Keratinocyte (primary cell): ENCODE measurements at regions not wholly inside any gene's neighbourhood (a gene's known extent, or its start where the extent isn't known, plus 50 kb on each side); places are given as distances from the start of the nearest gene placed in this dataset.

ENCODE experiments used
- DNase-seq: peaks from one replicate; pipeline ENCODE4 v3.0.0-alpha.2; 2011; ENCODE audit warnings: low read depth, missing footprints, low spot score
- FAIRE-seq: peaks from 2 replicates; lab custom pipeline; 2011; peaks lifted over from hg19 to GRCh38; lab: Jason Lieb, UNC
- H2AFZ ChIP-seq: 2 replicates; pipeline ENCODE4 v1.6.0; 2012; ENCODE audit warnings: low read length, control low read depth, inconsistent platforms; ENCODE audit not compliant: control insufficient read depth
- H3K27ac ChIP-seq: 2 replicates; pipeline ENCODE4 v1.5.1; 2011; ENCODE audit warnings: low read length; ENCODE audit not compliant: control insufficient read depth, insufficient read depth
- H3K27me3 ChIP-seq: 3 replicates; pipeline ENCODE4 v1.6.0; 2011; ENCODE audit warnings: low read length; ENCODE audit not compliant: control insufficient read depth, insufficient read depth; ENCODE audit errors: extremely low read depth
- H3K36me3 ChIP-seq, 2 experiments: 2 replicates in 1 of 2; 3 replicates in 1 of 2; pipeline ENCODE4 v1.5.1; 2011; ENCODE audit warnings: low read length in 2 of 2, mild to moderate bottlenecking in 1 of 2; ENCODE audit not compliant: control insufficient read depth in 2 of 2, insufficient read depth in 2 of 2; ENCODE audit errors: extremely low read depth in 1 of 2
- H3K4me1 ChIP-seq: 3 replicates; pipeline ENCODE4 v1.5.1; 2011; ENCODE audit warnings: low read length; ENCODE audit not compliant: control insufficient read depth, insufficient read depth; ENCODE audit errors: extremely low read depth
- H3K4me2 ChIP-seq: 3 replicates; pipeline ENCODE4 v1.6.0; 2011; ENCODE audit warnings: low read depth, low read length; ENCODE audit not compliant: control insufficient read depth, insufficient read depth; ENCODE audit errors: extremely low read depth
- H3K4me3 ChIP-seq, 3 experiments: fragments of 200-600 bp in 1 of 3; sonication (generic) in 1 of 3; 2 replicates in 2 of 3; 3 replicates in 1 of 3; pipeline ENCODE4 v1.5.1; 2011 to 2016; ENCODE audit warnings: low read length in 3 of 3, mild to moderate bottlenecking in 3 of 3, control low read depth in 2 of 3, inconsistent platforms in 1 of 3, low read depth in 1 of 3, mixed read lengths in 1 of 3, mixed run types in 1 of 3, moderate library complexity in 1 of 3; ENCODE audit not compliant: control insufficient read depth in 2 of 3, insufficient read depth in 2 of 3; ENCODE audit errors: extremely low read depth in 1 of 3
- H3K79me2 ChIP-seq: 2 replicates; pipeline ENCODE4 v1.6.0; 2012; ENCODE audit warnings: low read length; ENCODE audit not compliant: control insufficient read depth, insufficient read depth
- H3K9ac ChIP-seq: 3 replicates; pipeline ENCODE4 v1.6.0; 2011; ENCODE audit warnings: low read length; ENCODE audit not compliant: control insufficient read depth, insufficient read depth; ENCODE audit errors: extremely low read depth
- H3K9me1 ChIP-seq: 3 replicates; pipeline ENCODE4 v1.6.0; 2011; ENCODE audit warnings: low read length; ENCODE audit not compliant: control insufficient read depth, insufficient read depth; ENCODE audit errors: extremely low read depth
- H3K9me3 ChIP-seq: 2 replicates; pipeline ENCODE4 v1.5.1; 2012; ENCODE audit warnings: low read depth, low read length; ENCODE audit not compliant: control insufficient read depth
- H4K20me1 ChIP-seq: 3 replicates; pipeline ENCODE4 v1.6.0; 2011; ENCODE audit warnings: low read length; ENCODE audit not compliant: control insufficient read depth, insufficient read depth; ENCODE audit errors: extremely low read depth
- EZH2 ChIP-seq: IDR thresholded peaks from one replicate; pipeline ENCODE4 v1.6.1; 2012; ENCODE audit warnings: inconsistent platforms, mild to moderate bottlenecking, low read length, moderate library complexity
- dilution Hi-C: fragments of 300-500 bp; cut with MboI; formaldehyde crosslinking; loops from one replicate; pipeline ENCODE4 v1.7.0; 2020; ENCODE audit warnings: low sequenced_read_pairs; ENCODE audit not compliant: extremely low pct_ligation_motif_present
- TF ChIP-seq, protein P1 (sequence below), 3 experiments: IDR thresholded peaks in 1 of 3; conservative IDR thresholded peaks in 1 of 3; optimal IDR thresholded peaks in 1 of 3; 2 replicates in 2 of 3; 3 replicates in 1 of 3; pipeline versions ENCODE3 to v1.5.1; 2011; ENCODE audit warnings: low read length in 3 of 3, mild to moderate bottlenecking in 3 of 3, moderate library complexity in 2 of 3, control low read depth in 1 of 3, inconsistent platforms in 1 of 3; ENCODE audit not compliant: insufficient read depth in 2 of 3; ENCODE audit errors: extremely low read depth in 1 of 3

DNA sequence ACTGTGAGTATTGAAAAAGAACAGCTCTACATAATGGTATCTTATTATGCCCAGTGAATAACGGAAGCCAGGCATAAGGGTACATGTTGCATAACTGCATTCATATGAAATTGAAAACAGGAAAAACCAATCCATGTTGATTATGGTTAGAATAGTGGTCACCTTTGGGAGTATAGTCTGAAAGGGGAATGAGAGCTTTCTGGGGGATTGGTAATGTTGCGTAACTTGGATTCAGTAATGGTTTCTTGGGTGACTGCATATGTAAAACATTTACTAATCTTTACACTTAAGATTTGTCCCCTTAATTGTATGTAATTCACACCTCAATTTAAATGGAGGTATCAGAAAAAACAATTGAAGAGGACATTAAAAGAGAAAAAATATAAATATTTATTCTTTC lies 292.1 kb downstream of the LMO4 start:
- Histone ChIP-seq H3K9ac (no peak overlapping the region), H2AFZ (no peak overlapping the region), H3K4me2 (no peak overlapping the region), H3K4me1 (no peaks in the 10 kb centered on the region), H3K79me2 (no peaks in the 10 kb centered on the region), H4K20me1 (no peaks in the 10 kb centered on the region), H3K9me3 (no peaks in the 10 kb centered on the region), H3K27me3 (no peaks in the 10 kb centered on the region), H3K36me3 (no peaks in the 10 kb centered on the region), H3K9me1 (no peaks in the 10 kb centered on the region), H3K4me3 (no peak overlapping the region), H3K27ac (no peak overlapping the region)
- FAIRE-seq: no peak
- dilution Hi-C loops: no loop called here
- no peak for DNase-seq
- no peak for TF ChIP-seq EZH2
- TF ChIP-seq, protein P1, sequence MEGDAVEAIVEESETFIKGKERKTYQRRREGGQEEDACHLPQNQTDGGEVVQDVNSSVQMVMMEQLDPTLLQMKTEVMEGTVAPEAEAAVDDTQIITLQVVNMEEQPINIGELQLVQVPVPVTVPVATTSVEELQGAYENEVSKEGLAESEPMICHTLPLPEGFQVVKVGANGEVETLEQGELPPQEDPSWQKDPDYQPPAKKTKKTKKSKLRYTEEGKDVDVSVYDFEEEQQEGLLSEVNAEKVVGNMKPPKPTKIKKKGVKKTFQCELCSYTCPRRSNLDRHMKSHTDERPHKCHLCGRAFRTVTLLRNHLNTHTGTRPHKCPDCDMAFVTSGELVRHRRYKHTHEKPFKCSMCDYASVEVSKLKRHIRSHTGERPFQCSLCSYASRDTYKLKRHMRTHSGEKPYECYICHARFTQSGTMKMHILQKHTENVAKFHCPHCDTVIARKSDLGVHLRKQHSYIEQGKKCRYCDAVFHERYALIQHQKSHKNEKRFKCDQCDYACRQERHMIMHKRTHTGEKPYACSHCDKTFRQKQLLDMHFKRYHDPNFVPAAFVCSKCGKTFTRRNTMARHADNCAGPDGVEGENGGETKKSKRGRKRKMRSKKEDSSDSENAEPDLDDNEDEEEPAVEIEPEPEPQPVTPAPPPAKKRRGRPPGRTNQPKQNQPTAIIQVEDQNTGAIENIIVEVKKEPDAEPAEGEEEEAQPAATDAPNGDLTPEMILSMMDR (optimal IDR thresholded peaks at IDR 0.05 in 1 of 3, IDR thresholded peaks at IDR 0.05 in 1 of 3, conservative IDR thresholded peaks at IDR 0.05 in 1 of 3; ENCODE audit: extremely low read depth in 1 of 3, insufficient read depth in 2 of 3, low read length in 3 of 3): no peak

DNA sequence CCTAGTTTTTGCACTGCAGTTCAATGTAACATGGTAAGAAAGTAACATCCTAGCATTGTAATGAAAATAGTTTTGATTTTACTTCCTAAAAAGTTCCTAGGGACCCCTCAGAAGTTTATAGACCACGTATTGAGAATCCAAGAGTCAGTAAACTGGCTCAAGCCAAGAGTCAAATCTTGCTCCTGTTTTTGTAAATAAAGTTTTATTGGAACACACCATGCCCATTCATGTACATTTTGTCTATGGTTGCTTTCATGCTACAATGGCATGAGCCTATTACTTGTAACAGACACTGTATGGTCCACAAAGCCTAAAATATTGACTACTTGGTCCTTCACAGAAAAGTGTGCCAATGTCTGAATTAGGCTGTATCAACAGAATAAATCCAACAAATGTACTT lies 301.0 kb downstream of the LMO4 start:
- TF ChIP-seq, protein P1 (optimal IDR thresholded peaks at IDR 0.05 in 1 of 3, IDR thresholded peaks at IDR 0.05 in 1 of 3, conservative IDR thresholded peaks at IDR 0.05 in 1 of 3; ENCODE audit: extremely low read depth in 1 of 3, insufficient read depth in 2 of 3, low read length in 3 of 3): no peak
- dilution Hi-C loops: no loop called here
- FAIRE-seq: no peak

More for the DNA sequence above, 301.0 kb downstream of the LMO4 start:
- H4K20me1 ChIP-seq: no peaks in the 10 kb centered on the region
- no peak overlapping the region for H3K4me2 ChIP-seq
- no peak for DNase-seq
- no peaks in the 10 kb centered on the region for H3K79me2 ChIP-seq
- H3K9me3 ChIP-seq: no peaks in the 10 kb centered on the region
- no peak overlapping the region for H3K4me3 ChIP-seq
- no peaks in the 10 kb centered on the region for H3K27me3 ChIP-seq
- no peak overlapping the region for H3K27ac ChIP-seq
- no peaks in the 10 kb centered on the region for H3K36me3 ChIP-seq
- no peaks in the 10 kb centered on the region for H3K4me1 ChIP-seq
- no peaks in the 10 kb centered on the region for H3K9me1 ChIP-seq
- H3K9ac ChIP-seq: no peak overlapping the region
- H2AFZ ChIP-seq: no peak overlapping the region
